H1 (cell line): ENCODE measurements at regions not wholly inside any gene's neighbourhood (a gene's known extent, or its start where the extent isn't known, plus 50 kb on each side); places are given as distances from the start of the nearest gene placed in this dataset.

ENCODE experiments used
- JUN ChIP-seq: IDR thresholded peaks from 2 replicates; pipeline ENCODE4 v1.6.1; 2011; ENCODE audit warnings: low read depth, mild to moderate bottlenecking, improper control_type of control experiment, low read length
- POLR2A ChIP-seq, 2 experiments: IDR thresholded peaks; 1 replicate in 1 of 2; 2 replicates in 1 of 2; pipeline ENCODE4 v1.6.1; 2011; ENCODE audit warnings: low read depth in 2 of 2, low read length in 2 of 2, mild to moderate bottlenecking in 2 of 2; ENCODE audit errors: control extremely low read depth in 1 of 2

- TF ChIP-seq JUN: no peak
- no peak for TF ChIP-seq POLR2A (IDR thresholded peaks at IDR 0.05; ENCODE audit: control extremely low read depth in 1 of 2, low read depth in 2 of 2, low read length in 2 of 2)
Observed at GRCh38 chr14:42307239-42307825, 700.7 kb downstream of the LRFN5 start.
